Stimulated activated CD4-positive, alpha-beta T cell treated with anti-CD3 and anti-CD28 coated beads, Interleukin-12 subunit alpha, Interleukin-12 subunit beta, amount 100 ng/mL, for 24 hours (primary cell): ENCODE measurements at regions not wholly inside any gene's neighbourhood (a gene's known extent, or its start where the extent isn't known, plus 50 kb on each side); places are given as distances from the start of the nearest gene placed in this dataset.

Experiments
- DNase-seq, 2 experiments: peaks; one replicate each; pipeline ENCODE4 v3.0.0-alpha.2; 2020; ENCODE audit warnings: low read depth in 2 of 2

- no peak for DNase-seq
Observed at GRCh38 chr7:132672200-132672990, 96.1 kb upstream of the PLXNA4 start.

- no peak for DNase-seq
Observed at GRCh38 chr7:132666774-132667172, 90.5 kb upstream of the PLXNA4 start.

GRCh38 chr7:132666071-132666773, 90.0 kb upstream of the PLXNA4 start:
- no peak for DNase-seq

GRCh38 chr7:132656846-132657776, 80.8 kb upstream of the PLXNA4 start:
- DNase-seq = no peak

- no peak for DNase-seq
Observed at GRCh38 chr7:132656341-132656740, 80.1 kb upstream of the PLXNA4 start.

GRCh38 chr7:132655131-132655727, 79.0 kb upstream of the PLXNA4 start:
- peak in 1 of 2 experiments; percentile 21 for DNase-seq

GRCh38 chr7:132654150-132654549, 77.9 kb upstream of the PLXNA4 start:
- no peak for DNase-seq

- no peak for DNase-seq
Observed at GRCh38 chr7:132653366-132653930, 77.2 kb upstream of the PLXNA4 start.

- no peak for DNase-seq
Observed at GRCh38 chr7:132652507-132652906, 76.2 kb upstream of the PLXNA4 start.

- no peak for DNase-seq
Observed at GRCh38 chr7:132650498-132650897, 74.2 kb upstream of the PLXNA4 start.

DNA sequence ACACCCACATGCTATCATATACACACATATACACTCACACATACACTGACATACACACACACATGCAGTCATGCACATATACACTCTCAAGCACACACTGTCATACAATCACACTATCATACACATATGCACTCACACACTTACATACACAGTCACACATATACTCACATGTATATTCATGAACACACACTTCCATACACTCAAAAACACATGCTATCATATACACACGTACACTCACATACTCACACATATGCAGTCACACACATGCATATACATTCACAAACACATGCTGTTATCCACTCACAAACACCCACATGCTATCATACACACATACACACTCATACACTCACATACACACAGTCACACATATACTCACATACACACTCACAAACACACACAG, 71.0 kb upstream of the PLXNA4 start:
- DNase-seq = no peak

DNA sequence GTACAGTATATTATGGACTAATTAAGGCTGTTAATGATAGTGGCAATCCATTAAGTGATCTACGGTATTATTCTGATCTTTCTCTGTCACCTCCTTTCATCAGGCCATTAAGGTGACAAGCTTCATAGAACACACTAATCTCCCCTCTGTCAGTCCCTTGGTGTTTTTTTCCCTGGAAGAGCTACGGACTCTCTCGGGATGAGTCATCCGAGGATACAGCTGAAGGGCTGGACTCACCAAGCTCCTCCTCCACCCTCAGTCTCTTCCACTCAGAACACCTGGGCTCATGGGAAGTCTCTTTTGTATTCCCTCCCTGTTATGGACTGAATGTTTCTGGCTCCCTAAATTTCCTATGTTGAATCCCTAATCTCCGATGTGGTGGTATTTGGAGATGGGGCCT, 69.8 kb upstream of the PLXNA4 start:
- DNase-seq = no peak

DNA sequence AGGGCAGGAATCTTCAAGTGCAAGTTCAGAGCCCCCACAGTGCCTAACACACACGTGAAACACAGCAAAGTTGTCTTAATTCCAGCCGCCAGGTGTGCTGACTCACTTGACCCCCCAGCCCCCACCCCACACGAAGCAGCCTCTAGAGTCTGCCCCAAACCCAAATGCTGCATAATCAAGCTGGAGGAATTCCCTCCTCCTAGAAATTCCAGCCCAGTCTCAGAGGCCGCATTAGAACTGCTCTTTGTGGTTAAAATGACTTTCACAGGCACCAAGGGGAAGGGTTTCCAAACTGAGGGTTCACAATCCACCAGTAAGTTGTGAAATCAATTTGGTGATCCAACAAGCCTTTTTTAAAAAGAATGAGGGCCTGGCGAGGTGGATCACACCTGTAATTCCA, 67.0 kb upstream of the PLXNA4 start:
- DNase-seq = no peak

DNA sequence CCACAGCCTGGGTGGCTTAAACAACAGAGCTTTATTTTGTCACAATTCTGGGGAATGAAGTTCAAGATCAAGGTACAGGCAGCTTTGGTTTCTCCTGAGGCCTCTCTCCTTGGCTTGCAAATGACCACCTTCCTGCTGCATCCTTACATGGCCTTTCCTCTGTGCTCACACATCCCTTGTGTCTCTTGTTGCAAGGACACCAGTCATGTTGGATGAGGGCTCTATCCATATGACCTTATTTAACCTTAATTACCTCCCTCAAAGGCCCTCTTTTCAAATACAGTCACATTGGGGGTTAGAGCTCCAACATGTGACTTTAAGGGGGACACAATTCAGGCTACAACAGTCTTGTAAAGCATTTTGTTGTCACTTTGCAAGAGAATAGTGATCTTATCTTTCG, 65.0 kb upstream of the PLXNA4 start:
- DNase-seq = no peak

DNA sequence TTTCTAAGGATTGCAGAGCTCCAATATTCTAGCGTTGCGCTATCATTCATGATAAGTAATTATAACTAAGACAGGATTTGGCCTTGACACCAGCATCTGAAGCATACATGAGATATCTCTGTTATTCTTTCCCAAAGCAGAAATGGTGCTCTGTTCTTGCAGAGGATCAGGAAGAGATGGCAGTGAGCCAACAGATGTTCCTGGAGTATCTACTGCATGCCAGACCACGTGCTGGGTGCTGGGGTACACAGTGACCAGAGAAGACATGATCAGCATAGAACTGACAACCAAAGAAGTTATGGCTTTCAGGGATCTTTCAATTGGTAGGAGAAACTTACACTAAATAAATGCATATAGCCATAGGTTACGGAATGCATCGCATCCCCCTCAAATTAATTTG, 63.7 kb upstream of the PLXNA4 start:
- DNase-seq = no peak

- no peak for DNase-seq
Observed at GRCh38 chr7:132638000-132638399, 61.7 kb upstream of the PLXNA4 start.

- DNase-seq = no peak
Observed at GRCh38 chr7:132636581-132636980, 60.3 kb upstream of the PLXNA4 start.

GRCh38 chr7:132635127-132635526, 58.9 kb upstream of the PLXNA4 start:
- DNase-seq = no peak

DNA sequence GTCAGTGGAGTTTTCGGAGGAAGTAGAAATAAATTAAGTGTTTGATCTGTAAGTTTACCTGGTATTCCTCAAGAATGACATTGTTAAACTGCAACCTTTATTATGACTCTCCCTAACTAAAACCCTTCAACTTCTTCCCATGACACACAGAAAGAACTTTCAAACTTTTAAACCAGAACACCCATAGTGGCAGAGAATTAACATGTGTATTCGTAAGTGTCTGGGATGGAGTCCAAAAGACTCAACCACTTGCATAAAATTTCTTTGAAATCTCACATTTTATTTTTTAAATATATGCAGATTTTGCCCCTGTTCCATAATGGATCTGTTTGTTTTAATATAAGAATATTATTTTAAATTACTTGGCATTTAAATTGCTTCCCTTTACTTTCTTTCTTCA, 54.6 kb upstream of the PLXNA4 start:
- DNase-seq = no peak
